ENCODE measurements at regions not wholly inside any gene's neighbourhood (a gene's known extent, or its start where the extent isn't known, plus 50 kb on each side); places are given as distances from the start of the nearest gene placed in this dataset.
"Not testable (repeated sequence)": the region's sequence is repeated elsewhere in the genome, so short reads cannot be mapped to it uniquely, and the experiment has no call there.

DNA sequence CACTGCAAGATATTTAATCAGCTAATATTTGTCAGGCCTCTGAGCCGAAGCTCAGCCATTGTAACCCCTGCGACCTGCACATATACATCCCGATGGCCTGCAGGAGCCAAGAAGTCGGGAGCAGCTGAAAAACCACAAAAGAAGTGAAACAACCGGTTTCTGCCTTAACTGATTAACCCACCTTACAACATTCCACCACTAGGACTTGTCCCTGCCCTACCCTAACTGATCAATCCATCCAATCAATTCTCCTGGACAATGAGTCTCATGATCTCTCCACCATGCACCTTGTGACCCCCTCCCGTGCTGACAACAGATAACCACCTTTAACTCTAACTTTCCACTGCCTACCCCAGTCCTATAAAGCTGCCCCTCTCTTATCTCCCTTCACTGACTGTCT, 945.4 kb upstream of the GYPC start:
- no peak for DNase-seq

DNA sequence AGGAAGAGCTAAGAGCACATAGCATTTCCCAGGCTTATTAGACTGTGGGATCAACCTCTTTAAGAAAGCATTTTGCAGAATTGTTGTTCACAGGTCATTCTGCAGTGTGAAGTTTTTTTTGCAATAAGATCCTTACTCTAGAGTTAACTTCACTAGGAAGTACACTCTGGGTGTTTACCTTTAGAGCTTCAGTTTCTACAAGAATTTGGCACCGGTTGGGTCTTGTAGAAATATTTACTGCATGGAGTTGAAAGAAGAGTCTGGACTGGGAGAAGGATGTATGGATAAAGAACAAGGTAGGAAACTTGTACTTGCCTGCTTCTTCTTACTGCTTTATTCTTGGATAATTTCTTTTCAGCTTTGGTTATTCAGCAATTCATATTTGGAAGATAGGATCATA, 944.9 kb upstream of the GYPC start:
- DNase-seq: no peak

DNA sequence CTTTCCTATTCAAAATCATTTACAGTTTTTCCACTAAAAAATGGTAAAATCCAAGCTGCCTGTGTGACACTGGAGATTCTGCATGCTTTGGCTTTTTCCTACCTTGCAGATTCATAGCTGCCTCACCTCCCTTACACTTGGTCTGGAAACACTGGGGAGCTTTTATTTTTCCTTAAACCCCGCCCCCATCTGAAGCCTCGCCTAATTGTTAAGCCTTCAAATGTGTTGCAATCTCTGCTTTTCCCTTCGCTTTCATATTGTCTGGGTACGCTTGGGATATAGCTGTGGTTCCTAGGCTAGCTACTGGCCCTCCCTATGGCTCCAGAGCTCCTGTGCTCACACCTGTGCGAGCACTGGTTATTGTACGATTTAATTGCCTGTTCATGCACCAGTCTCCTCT, 942.4 kb upstream of the GYPC start:
- no peak for DNase-seq

DNA sequence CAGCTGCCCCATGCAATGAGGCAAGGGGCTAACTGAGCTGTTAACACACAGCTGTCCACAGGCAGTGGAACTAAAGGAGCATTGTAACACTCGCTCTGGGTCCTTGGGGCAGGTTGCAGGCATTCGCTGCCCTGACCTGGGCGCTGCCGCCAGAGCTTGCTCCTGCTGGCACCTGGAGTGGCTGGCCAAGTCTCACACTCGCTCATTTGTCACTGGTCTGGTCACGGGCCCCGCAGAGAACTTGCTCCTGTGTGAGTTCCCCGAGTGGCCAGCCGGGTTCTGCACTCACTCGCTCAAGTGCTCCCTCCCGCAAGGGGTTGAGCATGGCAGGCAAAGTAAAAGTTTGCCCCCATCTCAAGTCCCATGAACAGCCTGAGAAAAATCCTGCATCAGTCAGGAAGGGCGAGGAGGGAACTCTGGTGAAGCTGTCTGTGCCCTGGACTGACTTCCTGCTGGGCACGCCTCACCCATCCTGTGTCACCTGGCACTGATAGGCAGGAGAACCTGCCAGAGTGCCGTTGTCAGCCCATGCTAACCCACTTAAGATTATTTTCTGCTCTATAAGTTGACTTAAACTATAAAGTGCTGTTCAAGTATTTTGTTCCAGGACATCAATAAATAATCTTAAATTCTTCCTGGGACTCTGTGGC, 934.8 kb upstream of the GYPC start:
- no peak for DNase-seq

DNA sequence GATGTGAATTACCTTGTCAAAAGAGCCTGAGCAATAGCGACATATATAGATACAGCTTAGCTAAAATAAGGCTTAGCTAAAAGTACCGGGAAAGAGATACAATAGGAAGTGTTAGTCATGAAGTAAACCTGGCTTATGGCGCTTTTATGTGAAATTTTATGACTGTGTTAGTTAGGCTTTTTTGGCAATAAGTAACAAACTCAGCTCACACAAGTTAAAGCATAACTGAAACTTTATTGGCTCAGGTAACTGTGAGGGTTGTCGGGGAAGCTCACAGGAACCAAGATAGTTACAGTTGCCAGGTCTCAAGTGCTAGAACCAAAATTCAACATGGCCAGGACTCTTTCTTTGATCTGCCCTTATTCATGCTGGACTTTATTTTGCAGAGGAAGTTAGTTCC, 925.0 kb upstream of the GYPC start:
- DNase-seq: peak; percentile 24

DNA sequence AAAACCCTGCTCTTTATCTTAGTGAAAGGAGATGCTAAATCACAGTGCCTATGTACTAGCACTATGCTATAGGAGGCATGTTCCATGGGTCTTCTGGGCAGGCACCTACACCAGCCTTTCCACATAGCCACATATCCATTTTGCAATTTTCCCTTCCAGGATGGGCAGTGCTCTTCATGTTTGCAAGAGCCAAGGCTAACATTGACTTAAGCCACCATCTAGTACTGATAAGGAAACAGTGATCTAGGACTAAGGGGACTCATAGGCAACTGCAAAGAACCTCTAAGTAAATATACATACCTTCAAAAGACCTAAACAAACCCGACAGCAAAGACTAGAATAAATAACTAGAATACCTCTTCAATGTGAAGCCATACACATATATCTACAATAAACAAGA, 919.7 kb upstream of the GYPC start:
- no peak for DNase-seq

DNA sequence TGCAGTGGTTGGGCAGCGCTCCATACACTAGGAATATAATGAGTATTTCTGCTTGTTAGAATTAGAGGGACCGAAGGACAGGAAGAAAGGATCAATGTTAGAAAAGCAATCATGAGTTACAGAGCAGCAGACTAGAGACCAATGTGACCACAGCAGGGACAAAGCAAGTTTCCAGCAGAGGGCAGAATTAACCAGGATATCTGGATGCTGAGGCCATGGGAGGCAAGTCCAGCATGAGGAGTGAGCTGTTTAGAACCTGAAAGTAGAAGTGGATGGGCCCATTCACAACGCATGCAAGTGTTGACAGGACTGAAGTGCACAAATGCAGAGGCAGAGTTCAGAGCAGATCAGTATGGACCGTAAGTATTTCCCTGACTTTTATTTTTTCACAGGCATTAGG, 910.4 kb upstream of the GYPC start:
- DNase-seq: peak; percentile 58

DNA sequence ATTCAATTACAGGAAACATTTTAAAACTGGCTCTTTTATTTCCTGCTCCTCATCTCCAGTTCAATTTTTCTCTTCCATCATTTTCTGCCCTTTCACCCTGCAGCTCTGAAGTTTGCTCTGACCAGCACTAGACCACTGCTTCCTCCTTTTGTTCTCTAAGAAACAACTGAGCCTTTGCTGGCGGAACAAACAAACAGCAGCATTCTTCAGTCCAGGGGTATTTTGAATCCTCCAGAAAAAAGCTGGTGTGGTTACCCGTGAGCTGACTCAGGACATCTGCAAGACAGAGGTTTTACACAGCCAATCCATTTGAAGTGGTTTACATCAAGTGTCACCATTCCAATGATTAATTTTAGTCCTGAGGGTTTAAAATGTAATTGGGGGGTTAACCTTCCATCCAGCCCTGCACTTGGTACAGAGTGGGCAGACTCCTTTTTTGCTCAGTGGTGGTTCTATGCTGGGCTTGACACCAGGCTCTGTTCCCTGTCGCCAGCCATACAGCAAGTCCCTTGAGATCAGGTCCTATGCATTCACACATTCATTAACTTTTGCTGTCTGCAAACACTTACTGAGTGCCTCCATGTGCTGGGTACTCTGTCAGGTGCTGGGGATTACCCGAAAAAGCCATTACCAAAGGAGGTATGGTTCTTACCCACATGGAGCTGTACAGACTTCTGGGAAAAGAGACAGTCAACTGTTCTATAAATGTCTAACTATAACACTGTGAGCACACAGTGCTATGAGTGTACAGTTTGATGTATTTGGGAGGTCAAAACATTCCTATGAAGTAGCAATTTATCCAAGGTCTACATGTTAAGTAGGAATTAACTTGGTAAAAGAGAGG, 909.4 kb upstream of the GYPC start:
- no peak for DNase-seq

DNA sequence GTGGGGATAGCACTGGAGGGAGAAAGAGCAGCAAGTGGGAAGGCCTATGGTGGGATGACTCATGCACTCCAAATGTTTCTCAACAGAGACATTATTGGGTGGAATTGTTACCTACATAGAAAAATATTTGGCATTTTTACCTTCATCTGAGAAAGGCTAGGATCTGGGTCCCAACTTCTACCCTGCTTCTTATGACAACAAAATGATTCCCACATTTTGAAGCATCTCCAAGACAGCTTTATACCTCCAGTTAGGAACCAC, 908.9 kb upstream of the GYPC start:
- no peak for DNase-seq

DNA sequence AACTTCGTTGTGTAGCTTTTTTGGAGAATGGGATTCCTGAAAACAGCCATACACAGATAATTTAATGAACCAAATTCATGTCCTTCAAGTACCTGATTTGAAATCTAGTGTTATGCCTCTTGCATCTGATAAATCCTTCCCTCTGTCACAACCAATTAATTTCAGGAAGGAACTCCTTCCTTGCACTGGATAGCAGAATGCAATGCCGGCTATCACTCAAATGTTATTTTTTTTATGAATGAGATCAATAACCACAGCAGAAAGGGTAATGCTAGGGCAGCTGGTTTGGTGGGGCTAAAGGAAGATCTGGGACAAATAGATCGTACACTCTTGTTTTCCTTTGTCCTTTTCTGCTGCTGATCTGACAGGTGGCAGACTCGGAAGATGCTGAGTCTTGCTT, 899.5 kb upstream of the GYPC start:
- DNase-seq: no peak

DNA sequence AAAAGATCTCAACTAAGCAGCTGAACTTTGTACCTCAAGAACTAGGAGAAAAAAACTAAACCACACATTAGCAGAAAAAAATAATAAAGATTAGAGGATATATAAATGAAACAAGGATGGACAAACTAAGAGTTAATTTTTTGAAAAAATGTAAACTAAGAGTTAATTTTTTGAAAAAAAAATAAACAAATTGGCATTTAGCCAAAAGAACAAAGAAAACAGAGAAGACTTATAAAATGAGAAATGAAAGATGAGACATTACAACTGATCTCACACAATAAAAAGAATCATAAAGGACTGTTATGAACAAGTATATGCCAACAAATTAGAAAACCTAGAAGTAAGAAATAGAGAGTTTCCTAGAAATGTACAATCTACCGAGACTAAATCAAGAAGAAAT, 859.2 kb upstream of the GYPC start:
- DNase-seq: no peak

DNA sequence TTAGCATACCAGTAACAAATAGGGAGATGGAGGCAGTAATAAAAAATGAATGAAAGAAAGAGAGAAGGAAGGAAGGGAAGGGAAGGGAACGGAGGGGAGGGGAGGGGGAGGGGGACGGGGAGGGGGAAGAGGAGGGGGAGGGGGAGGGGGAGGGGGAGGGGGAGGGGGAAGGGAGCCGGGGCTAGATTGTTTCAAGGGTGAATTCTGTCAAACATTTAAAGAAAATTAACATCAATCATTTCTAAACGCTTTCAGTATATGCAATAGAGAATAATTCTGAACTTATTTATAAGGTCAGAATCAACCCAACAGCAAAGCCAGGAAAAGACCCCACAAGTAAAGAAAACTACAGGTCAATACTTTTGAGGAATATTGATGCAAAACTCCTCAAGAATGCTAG, 858.8 kb upstream of the GYPC start:
- no peak for DNase-seq

DNA sequence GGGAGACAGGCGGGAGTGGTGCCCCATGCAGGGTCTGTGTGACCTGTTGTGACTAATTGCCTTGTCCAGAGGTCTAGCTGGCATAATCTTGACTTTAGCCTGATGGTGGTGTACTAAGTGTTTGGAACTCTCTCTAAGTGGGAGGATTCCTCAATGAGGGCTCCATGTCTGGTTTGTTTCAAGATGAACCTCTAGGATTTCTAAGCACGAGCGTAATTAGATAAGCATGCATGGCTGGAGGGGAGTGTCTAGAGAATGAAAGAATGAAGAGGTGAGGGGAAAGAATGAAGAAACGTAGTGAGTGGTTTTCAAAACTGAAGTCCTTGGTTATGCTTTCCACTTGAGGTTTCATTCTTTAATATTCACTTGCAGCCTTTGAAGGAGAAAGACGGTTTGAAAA, 833.2 kb upstream of the GYPC start:
- DNase-seq: no peak

DNA sequence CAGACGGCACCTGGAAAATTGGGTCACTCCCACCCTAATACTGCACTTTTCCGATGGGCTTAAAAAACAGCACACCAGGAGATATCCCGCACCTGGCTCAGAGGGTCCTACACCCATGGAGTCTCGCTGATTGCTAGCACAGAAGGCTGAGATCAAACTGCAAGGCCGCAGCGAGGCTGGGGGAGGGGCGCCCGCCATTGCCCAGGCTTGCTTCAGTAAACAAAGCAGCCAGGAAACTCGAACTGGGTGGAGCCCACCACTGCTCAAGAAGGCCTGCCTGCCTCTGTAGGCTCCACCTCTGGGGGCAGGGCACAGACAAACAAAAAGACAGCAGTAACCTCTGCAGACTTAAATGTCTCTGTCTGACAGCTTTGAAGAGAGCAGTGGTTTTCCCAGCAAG, 830.2 kb upstream of the GYPC start:
- DNase-seq: not testable (repeated sequence)

DNA sequence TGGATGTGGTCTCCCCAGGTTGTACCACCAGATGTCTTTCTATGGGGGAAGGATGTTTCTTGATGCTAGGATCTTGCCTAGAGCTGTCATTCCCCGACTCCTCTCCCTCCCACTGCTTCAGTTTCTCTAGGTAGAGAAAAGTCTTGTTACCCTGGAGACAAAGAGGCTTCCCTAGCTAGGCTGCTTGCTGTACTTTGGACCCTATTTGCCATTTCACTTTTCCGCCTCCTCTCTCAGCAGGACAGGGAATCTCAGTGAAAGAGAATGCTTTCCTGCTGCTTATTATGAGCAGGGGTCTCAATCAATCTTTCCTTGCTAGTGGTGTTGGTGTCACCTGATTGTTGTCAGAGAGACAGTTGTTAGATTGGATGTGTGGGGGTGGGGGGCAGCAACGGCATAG, 818.8 kb upstream of the GYPC start:
- DNase-seq: peak; percentile 27

DNA sequence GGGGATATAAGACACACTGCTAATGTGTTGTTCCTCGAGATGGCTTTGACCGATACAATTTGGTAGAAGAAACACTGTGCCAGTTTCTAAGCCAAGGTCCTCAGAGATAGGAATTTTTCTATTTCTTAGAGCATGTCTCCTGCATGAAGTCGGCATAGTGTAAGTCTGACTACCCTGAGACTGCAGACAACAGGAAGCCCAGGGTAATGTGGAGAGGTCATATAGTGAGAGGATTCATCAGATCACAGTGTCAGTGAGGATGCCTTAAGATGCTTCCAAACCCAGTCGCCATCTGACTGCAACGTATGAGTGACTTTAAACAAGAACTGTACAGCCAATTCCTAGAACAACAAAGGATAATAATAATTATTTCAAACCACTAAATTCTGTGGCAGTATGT, 818.3 kb upstream of the GYPC start:
- DNase-seq: no peak

DNA sequence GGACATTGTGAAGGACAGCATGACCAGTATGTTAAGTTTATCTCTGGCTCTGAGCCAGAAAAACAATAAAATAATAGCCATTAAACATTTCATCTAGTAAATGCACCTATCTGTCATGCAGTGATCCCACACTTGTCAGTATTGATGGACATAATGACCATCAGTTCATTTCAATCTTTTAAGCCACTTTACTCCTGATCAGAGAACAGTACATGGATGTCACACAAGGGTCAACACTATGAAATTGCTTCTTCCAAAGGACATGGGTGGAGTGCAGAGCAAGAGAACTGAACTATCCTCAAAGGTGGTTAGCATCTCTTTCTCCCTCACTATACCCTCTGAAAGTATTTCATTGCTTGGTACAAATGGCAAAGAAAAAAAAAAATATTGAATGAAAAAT, 816.0 kb upstream of the GYPC start:
- no peak for DNase-seq

DNA sequence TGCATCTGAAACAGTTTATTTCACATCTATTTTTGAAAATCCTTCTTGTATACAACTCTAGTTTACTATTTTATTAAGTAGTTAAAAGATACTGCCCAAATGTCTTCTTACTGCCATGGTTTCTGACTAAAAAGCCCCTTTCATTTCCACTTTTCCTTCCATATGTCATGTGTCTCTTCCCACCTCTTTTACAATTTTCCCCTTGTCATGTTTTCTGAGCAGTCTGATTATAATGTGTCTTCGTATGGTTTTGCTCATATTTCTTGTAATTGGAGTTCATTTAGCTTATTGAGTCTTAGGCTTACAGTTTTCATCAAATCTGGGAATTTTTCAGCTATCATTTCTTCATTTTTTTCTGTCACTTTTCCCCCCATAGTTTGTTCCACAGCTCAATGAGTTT, 813.9 kb upstream of the GYPC start:
- no peak for DNase-seq

DNA sequence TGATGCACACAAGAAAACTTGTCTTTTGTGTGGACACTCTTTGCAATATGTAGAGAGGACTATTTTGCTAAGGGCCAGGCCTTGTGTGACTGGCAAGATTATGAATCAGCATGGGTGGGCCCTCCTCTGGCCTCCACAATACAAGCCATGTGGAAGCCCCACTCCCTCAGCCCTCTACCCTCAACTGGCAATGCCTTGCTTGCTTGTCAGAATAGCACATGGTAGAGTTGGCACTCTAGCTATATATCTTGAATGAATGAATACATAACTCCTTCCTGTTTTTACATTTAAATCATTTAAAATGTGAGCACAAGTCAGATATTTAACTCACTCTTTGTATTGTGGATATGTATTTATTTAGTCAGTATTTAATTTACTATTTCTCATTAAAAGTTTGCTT, 805.4 kb upstream of the GYPC start:
- no peak for DNase-seq

DNA sequence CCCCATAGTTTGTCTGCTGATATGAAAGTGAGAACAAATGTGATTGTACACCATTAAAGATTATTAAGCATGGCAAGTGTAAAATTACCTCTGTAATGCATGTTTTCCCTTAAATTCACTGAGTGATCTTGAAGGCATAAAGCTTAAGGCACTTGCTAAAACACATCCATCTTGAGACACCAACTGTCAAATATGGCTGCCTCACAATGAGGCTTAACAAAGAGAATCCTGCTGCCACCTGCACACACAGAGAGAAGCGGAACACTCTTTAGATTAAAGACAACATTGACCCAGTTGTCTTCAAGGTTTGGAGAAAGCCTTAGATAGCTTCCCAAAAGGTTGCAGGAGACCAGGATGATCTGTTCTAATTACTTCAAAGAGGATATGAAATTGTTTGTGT, 803.6 kb upstream of the GYPC start:
- DNase-seq: no peak

DNA sequence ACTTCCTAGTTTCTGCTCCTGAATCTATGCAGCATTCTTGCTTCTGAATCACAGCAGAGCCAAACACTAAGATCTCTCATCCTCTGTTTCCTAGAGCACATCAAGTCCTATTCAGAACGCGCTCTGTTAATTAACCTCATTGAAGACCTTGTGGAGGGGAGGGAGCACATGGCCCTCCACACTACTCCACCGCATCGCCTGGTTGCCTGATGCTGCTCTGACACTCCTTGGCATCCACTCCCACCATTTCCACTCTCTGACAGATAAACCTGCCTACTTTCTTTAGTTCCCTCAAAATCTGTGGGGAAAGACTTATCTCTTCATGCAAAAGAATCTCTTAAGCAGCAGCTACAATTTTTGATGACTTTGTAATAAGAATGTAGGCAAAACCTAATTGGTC, 802.3 kb upstream of the GYPC start:
- no peak for DNase-seq

DNA sequence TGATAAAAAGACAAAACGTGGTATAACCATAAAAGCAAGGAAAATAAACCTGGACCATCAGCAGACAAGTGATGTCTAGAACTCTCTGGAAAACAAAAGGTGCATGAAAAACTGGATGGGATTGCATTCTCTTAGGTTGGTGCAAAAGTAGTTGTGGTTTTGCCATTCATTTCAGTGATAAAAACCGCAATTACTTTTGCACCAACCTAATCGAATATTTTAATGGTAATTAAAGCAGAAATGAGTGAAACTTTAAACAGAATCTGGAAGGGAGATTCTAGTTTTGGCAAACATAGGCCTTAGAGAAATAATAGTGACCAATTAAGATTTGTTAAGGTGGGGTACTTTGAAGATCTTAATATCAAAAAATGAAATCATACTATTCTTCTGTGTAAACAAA, 800.8 kb upstream of the GYPC start:
- DNase-seq: no peak

DNA sequence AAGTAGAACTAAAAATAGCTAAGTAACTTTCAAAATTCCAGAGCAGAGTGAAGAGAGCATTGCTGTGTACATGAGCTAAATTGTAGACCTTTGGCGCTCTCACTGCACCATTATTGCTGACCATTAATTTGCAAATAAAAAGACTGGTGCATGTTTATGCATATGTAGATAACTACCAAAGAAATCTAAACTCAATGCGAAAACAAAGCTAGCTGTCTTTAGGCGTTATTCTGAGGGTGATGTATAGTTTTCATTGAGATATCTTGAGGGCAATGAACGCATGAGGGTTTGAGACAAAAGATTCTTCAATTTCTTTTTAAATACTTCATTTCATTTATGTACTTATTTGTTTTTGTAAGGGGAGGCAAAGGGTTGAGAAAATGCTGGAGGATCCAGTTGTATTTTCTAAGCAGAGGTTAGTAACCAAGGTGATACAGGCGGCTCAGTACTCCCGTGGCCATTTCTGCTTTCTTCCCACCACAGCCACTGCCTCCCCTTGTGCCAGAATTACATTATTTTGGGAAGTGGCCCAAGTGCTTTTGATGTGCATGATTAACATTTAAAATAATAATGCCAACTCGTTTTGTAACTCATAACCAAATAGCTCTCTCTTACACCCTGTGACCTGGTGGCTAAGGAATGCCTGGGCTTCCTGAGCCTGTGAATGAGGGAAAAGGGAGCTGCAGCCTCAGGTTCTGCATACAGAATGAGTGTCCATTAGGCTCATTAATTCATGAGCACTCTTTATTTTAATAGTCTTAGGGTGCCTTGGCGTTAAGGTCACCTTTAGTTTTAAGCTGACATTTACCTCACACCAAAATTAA, 797.8 kb upstream of the GYPC start:
- DNase-seq: no peak

Measured in renal pelvis (tissue), 1 donor.